ENCODE measurements at regions not wholly inside any gene's neighbourhood (a gene's known extent, or its start where the extent isn't known, plus 50 kb on each side); places are given as distances from the start of the nearest gene placed in this dataset.
"Not testable (repeated sequence)": the region's sequence is repeated elsewhere in the genome, so short reads cannot be mapped to it uniquely, and the experiment has no call there.

GRCh38 chr1:204782118-204782700 is 88.5 kb upstream of the NFASC start:
- DNase-seq: no peak

DNA sequence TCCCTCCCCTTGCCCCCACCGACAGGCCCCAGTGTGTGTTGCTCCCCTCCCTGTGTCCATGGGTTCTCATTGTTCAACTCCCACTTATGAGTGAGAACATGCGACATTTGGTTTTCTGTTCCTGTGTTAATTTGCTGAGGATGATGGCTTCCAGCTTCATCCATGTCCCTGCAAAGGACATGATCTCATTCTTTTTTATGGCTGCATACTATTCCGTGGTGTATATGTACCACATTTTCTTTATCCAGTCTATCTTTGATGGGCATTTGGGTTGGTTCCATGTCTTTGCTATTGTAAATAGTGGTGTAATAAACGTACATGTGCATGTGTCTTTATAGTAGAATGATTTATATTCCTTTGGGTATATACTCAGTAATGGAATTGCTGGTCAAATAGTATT is 85.6 kb upstream of the NFASC start:
- not testable (repeated sequence) for DNase-seq

- no peak for DNase-seq
Measured at GRCh38 chr1:204788470-204788869, 82.2 kb upstream of the NFASC start.

DNA sequence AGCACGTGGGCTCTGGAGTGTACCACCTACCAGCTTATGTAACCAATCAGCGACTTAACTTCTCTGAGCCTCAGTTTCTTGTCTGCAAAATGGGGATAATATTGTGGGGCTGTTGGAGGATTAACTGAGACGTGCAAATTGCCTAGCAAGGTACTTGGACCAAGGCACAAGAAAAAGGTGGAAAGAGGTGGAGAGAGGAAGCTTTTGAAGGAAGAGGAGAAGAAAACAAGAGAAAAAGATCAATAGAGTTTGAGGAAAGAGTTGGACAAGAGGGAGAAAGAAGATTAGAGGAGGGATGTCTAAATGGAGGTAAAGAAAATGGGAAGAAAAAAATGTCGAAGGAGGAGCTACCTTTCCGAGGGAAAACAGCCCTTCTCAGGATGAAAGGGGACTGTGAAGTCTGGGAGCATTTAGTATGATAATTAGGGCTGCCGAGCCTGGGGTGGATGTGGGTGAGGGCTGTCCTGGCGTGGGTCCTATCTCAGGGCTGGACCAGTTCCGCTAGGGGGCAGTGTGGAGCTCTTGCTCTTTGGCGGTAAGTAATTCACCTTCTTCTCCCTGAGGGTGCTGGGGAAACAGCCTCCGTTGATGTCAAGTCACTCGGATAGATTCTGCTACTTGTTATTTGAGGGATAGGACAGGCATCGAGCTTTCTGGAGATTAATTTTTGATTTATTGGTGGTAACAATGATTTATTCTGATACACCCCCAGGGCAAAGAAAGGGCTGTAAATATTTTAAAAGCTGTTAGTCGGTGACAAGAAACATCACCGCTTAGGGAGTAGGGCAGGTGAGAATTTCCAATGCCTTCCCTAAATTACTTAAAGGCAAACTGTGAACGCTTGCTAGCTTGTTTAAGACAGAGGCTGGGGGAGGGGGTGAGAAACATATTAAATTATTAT is 79.0 kb upstream of the NFASC start:
- peak; percentile 90 for DNase-seq

- peak; percentile 35 for DNase-seq
Measured at GRCh38 chr1:204792354-204792692, 78.3 kb upstream of the NFASC start.

DNA sequence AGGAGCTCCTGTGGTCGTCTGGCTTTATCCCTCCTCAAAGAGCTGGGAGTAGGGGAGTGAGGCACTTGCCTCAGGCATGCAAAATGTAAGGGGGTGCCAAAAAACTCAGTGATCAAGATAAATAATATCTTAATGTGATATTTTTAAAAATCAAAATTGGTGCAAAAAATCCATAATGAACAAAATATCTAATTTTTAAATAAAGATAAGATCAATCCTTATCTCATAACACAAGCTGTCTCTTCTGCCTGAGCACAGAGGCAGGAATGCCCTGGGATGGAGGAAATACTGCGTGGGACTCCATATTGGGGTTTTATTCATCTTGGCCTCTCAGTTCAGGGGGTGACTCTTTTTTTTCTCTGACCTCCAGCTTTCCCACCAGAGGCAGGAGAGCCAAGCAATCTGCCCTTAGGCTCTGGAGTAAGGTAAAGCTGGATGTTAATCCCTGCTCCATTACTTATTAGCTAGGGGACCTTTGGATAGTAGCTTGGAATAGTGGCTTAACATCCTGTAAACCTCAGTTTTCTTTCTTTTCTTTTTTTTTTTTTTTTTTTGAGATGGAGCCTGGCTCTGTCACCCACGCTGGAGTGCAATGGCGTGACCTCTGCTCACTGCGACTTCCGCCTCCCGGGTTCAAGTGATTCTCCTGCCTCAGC is 77.3 kb upstream of the NFASC start:
- no peak for DNase-seq

DNA sequence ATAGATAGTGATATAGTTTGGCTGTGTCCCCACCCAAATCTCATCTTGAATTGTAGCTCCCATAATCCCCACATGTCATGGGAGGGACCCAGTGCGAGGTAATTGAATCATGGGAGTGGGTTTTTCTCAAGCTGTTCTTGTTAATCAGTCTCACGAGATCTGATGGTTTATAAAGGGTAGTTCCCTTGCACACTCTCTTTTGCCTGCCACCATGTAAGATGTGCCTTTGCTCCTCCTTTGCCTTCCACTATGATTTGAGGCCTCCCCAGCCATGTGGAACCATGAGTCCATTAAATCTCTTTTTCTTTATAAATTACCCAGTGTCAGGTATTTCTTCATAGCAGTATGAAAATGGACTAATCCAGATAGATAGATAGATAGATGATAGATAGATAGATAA is 73.8 kb upstream of the NFASC start:
- not testable (repeated sequence) for DNase-seq

DNA sequence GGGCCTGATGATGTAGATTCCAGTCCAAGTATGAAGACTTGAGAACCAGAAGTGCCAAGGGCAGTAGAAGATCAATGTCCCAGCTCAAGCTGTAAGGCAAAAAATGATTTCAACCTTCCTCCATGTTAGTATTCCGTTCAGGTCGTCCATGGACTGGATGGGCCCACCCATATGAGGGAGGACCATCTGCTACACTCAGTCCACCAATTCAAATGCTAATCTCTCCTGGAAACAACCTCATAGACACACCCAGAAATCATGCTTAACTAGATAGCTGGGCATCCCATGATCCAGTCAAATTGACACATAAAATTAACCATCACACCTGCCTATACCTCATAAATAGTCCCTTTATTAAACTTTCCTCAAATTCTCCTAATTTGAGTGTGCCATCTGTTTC is 73.3 kb upstream of the NFASC start:
- DNase-seq: no peak

GRCh38 chr1:204799630-204800029 is 71.0 kb upstream of the NFASC start:
- no peak for DNase-seq

- no peak for DNase-seq
Measured at GRCh38 chr1:204801211-204801610, 69.5 kb upstream of the NFASC start.

GRCh38 chr1:204802401-204803175 is 68.1 kb upstream of the NFASC start:
- no peak for DNase-seq

DNA sequence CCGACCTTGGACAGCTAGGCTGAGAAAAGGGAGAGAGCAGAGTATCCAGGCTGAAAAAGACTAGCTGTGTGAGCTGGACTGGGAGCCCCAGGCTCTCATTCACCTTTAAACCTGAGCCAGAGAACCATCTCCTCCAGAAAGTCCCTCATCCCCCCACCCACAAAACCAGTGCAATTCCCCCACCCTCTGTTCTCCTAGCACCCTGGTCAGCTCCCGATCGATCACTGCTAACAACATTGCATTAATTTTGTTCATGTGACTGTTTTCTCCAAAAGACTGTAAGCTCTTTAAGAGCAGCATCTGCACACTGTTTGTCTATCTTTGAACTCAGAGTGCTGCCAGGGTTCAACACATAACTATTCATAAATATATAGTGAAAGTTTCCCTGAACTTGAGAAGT is 67.1 kb upstream of the NFASC start:
- no peak for DNase-seq

GRCh38 chr1:204806943-204807687 is 63.5 kb upstream of the NFASC start:
- DNase-seq: peak; percentile 91

- peak; percentile 47 for DNase-seq
Measured at GRCh38 chr1:204809488-204809887, 61.2 kb upstream of the NFASC start.

DNA sequence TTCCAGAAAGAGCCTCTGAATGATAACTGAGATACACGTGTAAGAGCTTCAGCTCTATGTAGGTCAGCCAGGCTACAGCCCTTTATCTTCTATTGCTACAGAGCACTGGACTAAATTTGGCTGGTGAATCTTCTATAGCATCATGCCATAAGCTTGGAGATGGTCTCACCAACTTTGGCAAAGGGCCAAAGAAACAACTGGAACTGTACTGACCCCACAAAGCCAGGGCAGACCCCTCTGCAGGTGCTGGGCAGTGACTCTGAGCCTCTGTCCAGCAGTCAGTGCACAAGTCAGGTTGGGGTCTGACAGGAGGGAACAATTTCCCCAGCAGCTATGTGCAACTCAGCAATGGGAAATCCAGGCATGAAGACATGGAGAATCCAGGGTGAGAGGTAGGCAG is 57.8 kb upstream of the NFASC start:
- no peak for DNase-seq

- DNase-seq: no peak
Measured at GRCh38 chr1:204813522-204813921, 57.1 kb upstream of the NFASC start.

DNA sequence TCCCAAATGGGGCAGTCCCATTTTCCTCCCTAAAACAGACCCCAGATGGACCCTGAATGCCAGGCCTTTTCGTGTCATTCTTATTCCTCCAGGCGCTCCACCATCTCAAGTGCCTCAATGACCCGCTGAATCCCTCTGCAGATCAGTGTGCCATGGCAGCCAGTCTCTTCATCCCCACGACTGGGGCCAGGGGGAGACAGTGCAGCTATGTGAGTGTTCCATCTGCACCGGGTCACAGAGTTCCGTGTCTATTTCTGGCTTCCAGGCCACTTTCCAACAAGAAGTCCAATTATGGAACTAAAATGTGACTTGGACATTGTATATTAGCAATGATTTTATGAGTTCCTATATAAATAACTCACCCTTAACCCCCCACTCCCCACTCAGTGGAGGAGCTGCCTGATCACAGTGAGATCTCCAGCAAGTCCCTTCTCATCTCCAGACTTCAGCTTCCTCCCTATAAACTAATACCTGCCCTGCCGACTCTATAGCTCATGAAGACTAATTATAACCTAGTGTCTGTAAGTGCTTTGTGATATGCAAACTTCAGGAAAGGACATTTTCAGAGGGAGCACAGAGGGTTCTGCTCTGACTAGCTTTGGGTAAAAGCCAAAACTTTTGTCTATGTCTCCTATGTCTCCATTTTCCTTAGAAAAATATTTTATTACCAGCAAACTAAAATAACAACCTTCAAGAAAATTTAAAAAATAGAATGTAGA is 56.3 kb upstream of the NFASC start:
- DNase-seq: peak; percentile 68

GRCh38 chr1:204817341-204817740 is 53.3 kb upstream of the NFASC start:
- no peak for DNase-seq

DNA sequence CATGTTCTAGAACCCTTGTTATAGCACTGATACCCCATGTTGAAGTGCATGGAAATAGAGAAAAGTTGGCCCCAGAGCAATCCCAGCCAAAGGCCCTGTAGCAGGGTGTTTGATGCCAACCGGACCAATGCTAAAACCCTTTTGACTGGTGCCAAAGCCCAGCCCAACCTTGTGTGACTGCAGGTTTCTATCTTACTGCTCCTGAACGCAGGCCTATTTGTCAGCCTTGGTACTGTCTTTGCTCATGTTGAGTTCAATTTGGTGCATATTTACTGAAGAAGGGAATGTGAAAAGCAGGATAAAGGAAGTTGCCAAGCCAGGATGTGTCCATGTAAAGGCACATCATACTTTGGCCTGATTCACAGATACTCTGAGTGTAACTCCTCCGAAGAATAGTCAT is 51.7 kb upstream of the NFASC start:
- no peak for DNase-seq

DNA sequence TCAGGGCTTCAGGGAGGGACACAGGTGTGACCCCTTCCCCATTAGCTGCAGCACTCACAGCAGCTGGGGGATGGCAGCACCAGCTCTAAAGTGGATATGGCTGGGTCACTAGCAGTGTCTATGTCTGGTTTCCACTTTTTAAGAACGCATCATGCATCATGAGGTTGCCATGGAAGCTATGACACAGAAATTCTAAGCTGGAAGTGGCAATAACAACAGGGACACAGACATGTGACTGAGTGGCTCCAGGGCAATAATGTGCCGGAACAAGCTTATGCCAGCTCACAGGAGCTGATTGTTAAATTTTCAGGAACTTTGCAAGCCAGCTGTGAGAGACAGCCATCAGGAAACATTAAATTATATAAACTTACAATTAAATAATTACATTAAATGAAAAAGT is 51.2 kb upstream of the NFASC start:
- peak; percentile 25 for DNase-seq

Measured in NCI-H69 (cell line).